GM23338 (cell line): ENCODE measurements at regions not wholly inside any gene's neighbourhood (a gene's known extent, or its start where the extent isn't known, plus 50 kb on each side); places are given as distances from the start of the nearest gene placed in this dataset.

Experiments used
- ATAC-seq: fragments of 200-7000 bp; cut with Tn5 transposase; 3 replicates; pipeline ENCODE4 v1.9.1; 2020
- DNase-seq: peaks from one replicate; pipeline ENCODE4 v3.0.0-alpha.2; 2015; ENCODE audit warnings: low spot score
- H2AFZ ChIP-seq: fragments of 200-600 bp; sonication (generic); 2 replicates; pipeline ENCODE4 v1.8.0; 2016; ENCODE audit warnings: antibody characterized with exemption, mild to moderate bottlenecking, moderate library complexity
- H3F3A ChIP-seq: fragments of 200-600 bp; sonication (generic); replicated peaks from 2 replicates; pipeline ENCODE4 v1.8.0; 2017; ENCODE audit warnings: antibody characterized with exemption, mixed run types, low read depth
- H3K27ac ChIP-seq: fragments of 200-600 bp; sonication (generic); 2 replicates; pipeline ENCODE4 v1.6.1; 2016; ENCODE audit warnings: low read depth
- H3K27me3 ChIP-seq: fragments of 200-600 bp; sonication (generic); 2 replicates; pipeline ENCODE4 v1.8.0; 2016; ENCODE audit warnings: mild to moderate bottlenecking, mixed run types, moderate library complexity; ENCODE audit not compliant: insufficient read depth
- H3K36me3 ChIP-seq: fragments of 200-600 bp; sonication (generic); 2 replicates; pipeline ENCODE4 v1.8.0; 2016; ENCODE audit warnings: mild to moderate bottlenecking; ENCODE audit not compliant: insufficient read depth
- H3K4me1 ChIP-seq: fragments of 200-600 bp; sonication (generic); 2 replicates; pipeline ENCODE4 v1.8.0; 2016; ENCODE audit warnings: mild to moderate bottlenecking, moderate library complexity; ENCODE audit not compliant: insufficient read depth
- H3K4me2 ChIP-seq: fragments of 200-600 bp; sonication (generic); 2 replicates; pipeline ENCODE4 v1.7.1; 2017; ENCODE audit warnings: mixed run types
- H3K4me3 ChIP-seq: fragments of 200-600 bp; sonication (generic); 2 replicates; pipeline ENCODE4 v1.6.1; 2016; ENCODE audit warnings: mixed run types
- H3K79me2 ChIP-seq: fragments of 200-600 bp; sonication (generic); replicated peaks from 2 replicates; pipeline ENCODE4 v1.8.0; 2017; ENCODE audit warnings: mild to moderate bottlenecking; ENCODE audit not compliant: insufficient read depth
- H3K9me2 ChIP-seq: fragments of 200-600 bp; sonication (generic); 2 replicates; pipeline ENCODE4 v1.8.0; 2017; ENCODE audit not compliant: insufficient read depth
- H4K20me1 ChIP-seq: fragments of 200-600 bp; sonication (generic); replicated peaks from 2 replicates; pipeline ENCODE4 v1.8.0; 2017; ENCODE audit warnings: mild to moderate bottlenecking; ENCODE audit not compliant: insufficient read depth
- H3K27ac Mint-ChIP-seq: 2 replicates; pipeline ENCODE4 v1.8.0; 2020; ENCODE audit warnings: inconsistent platforms, mild to moderate bottlenecking, moderate library complexity, mixed read lengths
- H3K27me3 Mint-ChIP-seq: 3 replicates; pipeline ENCODE4 v1.8.0; 2022; ENCODE audit warnings: low read depth, mild to moderate bottlenecking, moderate library complexity, mixed read lengths, inconsistent platforms; ENCODE audit not compliant: insufficient read depth, poor library complexity
- H3K36me3 Mint-ChIP-seq: 3 replicates; pipeline ENCODE4 v1.8.0; 2021; ENCODE audit warnings: low read depth, mild to moderate bottlenecking, inconsistent platforms, moderate library complexity, mixed read lengths
- H3K4me1 Mint-ChIP-seq: 3 replicates; pipeline ENCODE4 v1.8.0; 2020; ENCODE audit warnings: mild to moderate bottlenecking, inconsistent platforms, mixed read lengths
- H3K4me3 Mint-ChIP-seq: 3 replicates; pipeline ENCODE4 v1.8.0; 2021; ENCODE audit warnings: moderate library complexity, mild to moderate bottlenecking, inconsistent platforms, mixed read lengths
- H3K9me3 Mint-ChIP-seq: 3 replicates; pipeline ENCODE4 v1.8.0; 2020; ENCODE audit warnings: moderate library complexity, mild to moderate bottlenecking, inconsistent platforms, mixed read lengths
- CTCF ChIP-seq, 2 experiments: fragments of 200-600 bp in 1 of 2; sonication (generic) in 1 of 2; conservative IDR thresholded peaks; 2 replicates each; pipeline versions ENCODE4 v1.5.1 to v1.6.1; 2016 to 2017; ENCODE audit warnings: antibody characterized with exemption in 2 of 2, low read depth in 2 of 2, mild to moderate bottlenecking in 2 of 2, moderate library complexity in 1 of 2
- ETS1 ChIP-seq: IDR thresholded peaks from 2 replicates; pipeline ENCODE4 v1.6.1; 2016; ENCODE audit warnings: antibody characterized with exemption
- EZH2phosphoT487 ChIP-seq: fragments of 200-600 bp; sonication (generic); IDR thresholded peaks from one replicate; pipeline ENCODE4 v1.8.1; 2018; ENCODE audit warnings: antibody characterized with exemption; ENCODE audit not compliant: unreplicated experiment
- NANOG ChIP-seq: IDR thresholded peaks from 2 replicates; pipeline ENCODE4 v1.6.1; 2016; ENCODE audit warnings: antibody characterized with exemption, borderline replicate concordance
- POLR2AphosphoS5 ChIP-seq: IDR thresholded peaks from 2 replicates; pipeline ENCODE4 v1.6.1; 2016; ENCODE audit warnings: antibody characterized with exemption, low read depth
- REST ChIP-seq: IDR thresholded peaks from one replicate; pipeline ENCODE4 v1.6.1; 2018; ENCODE audit warnings: antibody characterized with exemption; ENCODE audit not compliant: unreplicated experiment
- ZNF114 ChIP-seq: fragments of 250-450 bp; sonication (Bioruptor Pico); IDR thresholded peaks from 2 replicates; pipeline ENCODE4 v1.5.0; 2020; ENCODE audit warnings: mild to moderate bottlenecking, moderate library complexity
- ZNF331 ChIP-seq: fragments of 250-450 bp; sonication (Bioruptor Pico); IDR thresholded peaks from 2 replicates; pipeline ENCODE4 v1.5.0; 2020; ENCODE audit warnings: low read depth, mild to moderate bottlenecking, moderate library complexity
- ZNF462 ChIP-seq: fragments of 250-450 bp; sonication (Bioruptor Pico); IDR thresholded peaks from 2 replicates; pipeline ENCODE4 v1.5.0; 2020; ENCODE audit warnings: mild to moderate bottlenecking, moderate library complexity

GRCh38 chr5:60507687-60508086, 192.3 kb downstream of the DEPDC1B start (continued):
- TF ChIP-seq EZH2phosphoT487 (no peak), POLR2AphosphoS5 (no peak), CTCF (conservative IDR thresholded peaks at IDR 0.05; ENCODE audit: low read depth in 2 of 2) (no peak), REST (no peak), NANOG (no peak), ETS1 (no peak), ZNF331 (no peak)

- no peak for DNase-seq
- Mint-ChIP-seq H3K27me3 (no peaks in the 10 kb centered on the region), H3K9me3 (no peaks in the 10 kb centered on the region), H3K27ac (no peak overlapping the region), H3K4me1 (peaks cover 6% of the 10 kb centered on the region), H3K4me3 (no peak overlapping the region), H3K36me3 (0 out of 3 replicates have a peak, but pooled peaks cover 3% of the 10 kb centered on the region)
- no peaks in the 10 kb centered on the region for H3K4me1 ChIP-seq
- H2AFZ ChIP-seq: no peak overlapping the region
- H4K20me1 ChIP-seq: no peaks in the 10 kb centered on the region; the same call in 1 of the 2 replicates
- H3K4me2 ChIP-seq: no peak overlapping the region
- no peak for ATAC-seq
- no peak overlapping the region for H3K27ac ChIP-seq
- no peaks in the 10 kb centered on the region for H3K27me3 ChIP-seq
- no peaks in the 10 kb centered on the region for H3K79me2 ChIP-seq
- no peaks in the 10 kb centered on the region for H3K9me2 ChIP-seq
- H3K36me3 ChIP-seq: no peaks in the 10 kb centered on the region
- no peak overlapping the region for H3K4me3 ChIP-seq
- H3F3A ChIP-seq: no peaks in the 10 kb centered on the region
- TF ChIP-seq ZNF462 (no peak), ZNF331 (no peak), POLR2AphosphoS5 (no peak), CTCF (conservative IDR thresholded peaks at IDR 0.05; ENCODE audit: low read depth in 2 of 2) (no peak), ZNF114 (no peak)
These were observed 194.4 kb downstream of the DEPDC1B start for GRCh38 chr5:60505373-60506171.
